HepG2 (cell line): ENCODE measurements at regions not wholly inside any gene's neighbourhood (a gene's known extent, or its start where the extent isn't known, plus 50 kb on each side); places are given as distances from the start of the nearest gene placed in this dataset.

ENCODE experiments used
- ATAC-seq: fragments of 200-7000 bp; cut with Tn5 transposase; 3 replicates; pipeline ENCODE4 v1.9.1; 2020; ENCODE audit warnings: mild to moderate bottlenecking, moderate library complexity
- BruUV-seq: library from RNA; stranded (reverse); fragments of 400-500 nt; replicated peaks from 2 replicates; lab custom pipeline; 2021; lab: Mats Ljungman, UMichigan
- CTCF ChIA-PET: fragments of 300-600 bp; formaldehyde crosslinking; extraction: SDS; loops from one replicate; lab custom pipeline; 2021; ENCODE audit warnings: low total read pairs, inconsistent platforms, low intra/inter-chr PET ratio; lab: Yijun Ruan, JAX
- POLR2A ChIA-PET: fragments of 350-600 bp; sonication (Branson Sonifier 250); formaldehyde crosslinking; loops from one replicate; lab custom pipeline; 2020; ENCODE audit warnings: antibody characterized with exemption, inconsistent platforms; lab: Yijun Ruan, JAX
- DNase-seq: peaks from one replicate; pipeline ENCODE4 v3.0.0-alpha.2; 2015; ENCODE audit warnings: low spot score
- FAIRE-seq: peaks from 3 replicates; lab custom pipeline; 2011; peaks lifted over from hg19 to GRCh38; lab: Jason Lieb, UNC
- H2AFZ ChIP-seq: one replicate; pipeline ENCODE4 v1.6.1; 2011; ENCODE audit warnings: low read length, inconsistent platforms
- H3K27ac ChIP-seq: fragments of 300-600 bp; 3 replicates; pipeline ENCODE4 v1.8.0; 2011; ENCODE audit warnings: mixed run types, mild to moderate bottlenecking, mixed read lengths, low read length, inconsistent platforms; ENCODE audit not compliant: insufficient read depth; ENCODE audit errors: extremely low read length
- H3K27me3 ChIP-seq, 2 experiments: fragments of 200-600 bp in 1 of 2; 2 replicates in 1 of 2; 3 replicates in 1 of 2; pipeline versions ENCODE4 v1.6.0 to v1.8.0; 2011; ENCODE audit warnings: low read length in 2 of 2, mild to moderate bottlenecking in 2 of 2, moderate library complexity in 2 of 2, inconsistent platforms in 1 of 2; ENCODE audit not compliant: insufficient read depth in 2 of 2, control insufficient read depth in 1 of 2
- H3K36me3 ChIP-seq, 2 experiments: fragments of 200-600 bp in 1 of 2; replicated peaks in 1 of 2; 2 replicates in 1 of 2; 3 replicates in 1 of 2; pipeline versions ENCODE4 v1.5.1 to v1.8.0; 2011; ENCODE audit warnings: low read length in 2 of 2, inconsistent platforms in 1 of 2; ENCODE audit not compliant: insufficient read depth in 2 of 2, control insufficient read depth in 1 of 2
- H3K4me1 ChIP-seq: 2 replicates; pipeline ENCODE4 v1.5.1; 2012; ENCODE audit warnings: low read length, inconsistent platforms; ENCODE audit not compliant: insufficient read depth
- H3K4me2 ChIP-seq: 2 replicates; pipeline ENCODE4 v1.6.0; 2011; ENCODE audit warnings: low read depth, low read length, inconsistent platforms
- H3K4me3 ChIP-seq, 3 experiments: fragments of 200-600 bp in 1 of 3; sonication (generic), shearing (Covaris generic) in 1 of 3; replicated peaks in 1 of 3; 2 replicates each; pipeline ENCODE4 v1.5.1; 2011 to 2016; ENCODE audit warnings: low read length in 3 of 3, inconsistent platforms in 2 of 3, low read depth in 2 of 3, mild to moderate bottlenecking in 2 of 3, control low read depth in 1 of 3, mixed read lengths in 1 of 3; ENCODE audit not compliant: insufficient read depth in 1 of 3
- H3K79me2 ChIP-seq: one replicate; pipeline ENCODE4 v1.6.1; 2011; ENCODE audit warnings: low read length, inconsistent platforms; ENCODE audit not compliant: insufficient read depth
- H3K9ac ChIP-seq: 2 replicates; pipeline ENCODE4 v1.6.0; 2011; ENCODE audit warnings: mild to moderate bottlenecking, low read depth, low read length, inconsistent platforms; ENCODE audit not compliant: insufficient read depth
- H3K9me3 ChIP-seq: 2 replicates; pipeline ENCODE4 v1.5.1; 2012; ENCODE audit warnings: mild to moderate bottlenecking, low read length
- H4K20me1 ChIP-seq: 2 replicates; pipeline ENCODE4 v1.6.0; 2011; ENCODE audit warnings: inconsistent platforms, mild to moderate bottlenecking, low read length, moderate library complexity; ENCODE audit not compliant: insufficient read depth
- FOXM1 ChIP-seq: sonication (generic); formaldehyde crosslinking; IDR thresholded peaks from 2 replicates; pipeline ENCODE4 v1.5.0; 2020; ENCODE audit warnings: missing genetic modification reagents
- GATA4 ChIP-seq: sonication (generic); IDR thresholded peaks from 2 replicates; pipeline ENCODE4 v1.6.1; 2016; ENCODE audit warnings: antibody characterized with exemption, low read depth, borderline replicate concordance
- HOXD1 ChIP-seq: sonication (generic); formaldehyde crosslinking; IDR thresholded peaks from 2 replicates; pipeline ENCODE4 v1.5.0; 2020; ENCODE audit warnings: missing genetic modification reagents
- JARID2 ChIP-seq: sonication (generic); formaldehyde crosslinking; IDR thresholded peaks from 2 replicates; pipeline ENCODE4 v1.8.1; 2023; ENCODE audit warnings: missing genetic modification reagents, inconsistent platforms; ENCODE audit not compliant: insufficient replicate concordance
- ZKSCAN8 ChIP-seq: IDR thresholded peaks from 2 replicates; pipeline ENCODE4 v1.6.1; 2016; ENCODE audit warnings: borderline replicate concordance, missing genetic modification reagents, missing compliant biosample characterization
- WGBS: methylation state at CpG from one replicate; pipeline ENCODE4 v1.1.6; 2017; ENCODE audit warnings: low lambda C conversion rate; 5-methylcytosine and 5-hydroxymethylcytosine counted together
- in situ Hi-C: cut with HindIII; loops from 2 replicates; pipeline ENCODE4 v1.10.0; 2017; ENCODE audit warnings: low pct_unique_long_range_greater_than_20kb; ENCODE audit not compliant: extremely low pct_ligation_motif_present
- intact Hi-C: fragments of 100-400 bp; cut with micrococcal nuclease; formaldehyde crosslinking; loops from one replicate; pipeline ENCODE4 v1.10.0; 2022; ENCODE audit not compliant: unreplicated experiment
- TF ChIP-seq, protein P1 (sequence below): sonication (generic); formaldehyde crosslinking; IDR thresholded peaks from 2 replicates; pipeline ENCODE4 v1.5.1; 2020; ENCODE audit warnings: mild to moderate bottlenecking, missing genetic modification reagents, moderate library complexity
- TF ChIP-seq, protein P2 (sequence below): IDR thresholded peaks from 2 replicates; pipeline ENCODE4 v1.6.1; 2016; ENCODE audit warnings: missing compliant biosample characterization, missing genetic modification reagents, borderline replicate concordance

DNA sequence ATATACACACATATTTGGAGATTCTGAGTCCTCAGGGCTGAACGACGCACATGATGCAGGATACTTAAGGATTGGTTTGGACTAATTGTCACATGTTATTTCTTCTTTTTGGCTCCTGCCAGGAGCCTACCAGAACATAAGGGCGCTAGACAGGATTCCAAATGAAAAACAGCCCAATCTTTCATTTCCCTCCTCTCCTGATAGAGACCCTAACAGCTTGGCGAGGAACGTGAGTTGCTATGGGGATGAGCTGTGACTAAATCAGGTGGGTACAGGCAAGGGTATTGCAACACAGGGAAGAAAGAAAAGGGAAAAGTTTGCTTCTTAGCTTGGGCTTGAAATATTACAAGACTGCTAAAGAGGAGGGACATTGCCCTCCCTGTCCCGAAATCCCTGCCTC, 109.9 kb downstream of the AIPL1 start (continued):
- TF ChIP-seq, protein P1, sequence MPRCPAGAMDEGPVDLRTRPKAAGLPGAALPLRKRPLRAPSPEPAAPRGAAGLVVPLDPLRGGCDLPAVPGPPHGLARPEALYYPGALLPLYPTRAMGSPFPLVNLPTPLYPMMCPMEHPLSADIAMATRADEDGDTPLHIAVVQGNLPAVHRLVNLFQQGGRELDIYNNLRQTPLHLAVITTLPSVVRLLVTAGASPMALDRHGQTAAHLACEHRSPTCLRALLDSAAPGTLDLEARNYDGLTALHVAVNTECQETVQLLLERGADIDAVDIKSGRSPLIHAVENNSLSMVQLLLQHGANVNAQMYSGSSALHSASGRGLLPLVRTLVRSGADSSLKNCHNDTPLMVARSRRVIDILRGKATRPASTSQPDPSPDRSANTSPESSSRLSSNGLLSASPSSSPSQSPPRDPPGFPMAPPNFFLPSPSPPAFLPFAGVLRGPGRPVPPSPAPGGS = no peak
- TF ChIP-seq ZKSCAN8 (CRISPR knock-in tag) (no peak), FOXM1 (no peak), JARID2 (CRISPR knock-in tag) (no peak)
- TF ChIP-seq, all 625 proteins: peak for 0

DNA sequence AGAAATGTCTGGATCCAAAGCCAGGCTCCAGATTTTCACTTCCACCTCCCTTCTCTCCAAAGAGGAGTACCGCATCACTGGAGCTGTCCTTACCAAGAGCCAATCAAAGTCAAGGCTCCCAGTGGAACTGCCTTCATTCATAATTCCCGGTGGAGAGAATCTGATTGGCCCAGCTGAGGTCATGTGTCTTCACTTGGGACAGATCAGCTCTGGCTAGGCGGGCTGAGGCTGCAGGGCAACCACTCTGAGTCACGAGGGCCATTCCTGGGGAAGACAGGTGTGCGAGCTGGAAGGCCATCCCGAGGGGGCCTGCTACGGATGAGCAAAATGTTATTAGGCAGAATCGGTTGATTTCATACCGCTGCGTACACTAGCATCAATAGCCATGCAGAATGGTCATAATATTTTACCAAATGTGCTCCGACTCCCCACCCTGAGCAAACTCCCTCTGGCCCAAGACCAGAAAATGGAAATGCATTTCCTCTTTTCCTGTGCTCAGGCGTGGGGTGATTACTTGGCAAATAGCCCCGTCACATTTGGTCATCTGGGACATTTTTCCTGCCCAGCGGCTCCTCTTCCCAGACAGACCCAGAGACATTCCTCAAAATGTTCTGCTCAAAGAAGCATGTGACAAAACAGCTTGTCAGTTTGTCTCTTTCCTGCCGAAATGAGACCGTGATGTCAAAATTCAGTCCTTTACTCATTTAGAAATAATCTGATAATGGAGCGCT, 111.1 kb downstream of the AIPL1 start:
- no peaks in the 10 kb centered on the region for H3K9me3 ChIP-seq
- H3K9ac ChIP-seq = no peak overlapping the region
- H3K27me3 ChIP-seq = no peaks in the 10 kb centered on the region; a peak in 1 of 5 replicates
- no peaks in the 10 kb centered on the region for H3K79me2 ChIP-seq
- no TSS peak for BruUV-seq
- FAIRE-seq = no peak
- no peak overlapping the region for H3K27ac ChIP-seq
- no peaks in the 10 kb centered on the region for H4K20me1 ChIP-seq
- H3K36me3 ChIP-seq = no peaks in the 10 kb centered on the region
- ChIA-PET POLR2A (no interaction called here), CTCF (no interaction called here)
- in situ Hi-C loops (no loop called here), intact Hi-C loops (no loop called here)
- no peak for DNase-seq
- H2AFZ ChIP-seq = no peak overlapping the region
- H3K4me2 ChIP-seq = no peak overlapping the region
- H3K4me3 ChIP-seq = no peak overlapping the region
- 48% methylated on average over 12 of the region's 17 CpGs for WGBS
- H3K4me1 ChIP-seq = no peaks in the 10 kb centered on the region
- TF ChIP-seq GATA4 (no peak), HOXD1 (CRISPR knock-in tag) (no peak)
- TF ChIP-seq, protein P2, sequence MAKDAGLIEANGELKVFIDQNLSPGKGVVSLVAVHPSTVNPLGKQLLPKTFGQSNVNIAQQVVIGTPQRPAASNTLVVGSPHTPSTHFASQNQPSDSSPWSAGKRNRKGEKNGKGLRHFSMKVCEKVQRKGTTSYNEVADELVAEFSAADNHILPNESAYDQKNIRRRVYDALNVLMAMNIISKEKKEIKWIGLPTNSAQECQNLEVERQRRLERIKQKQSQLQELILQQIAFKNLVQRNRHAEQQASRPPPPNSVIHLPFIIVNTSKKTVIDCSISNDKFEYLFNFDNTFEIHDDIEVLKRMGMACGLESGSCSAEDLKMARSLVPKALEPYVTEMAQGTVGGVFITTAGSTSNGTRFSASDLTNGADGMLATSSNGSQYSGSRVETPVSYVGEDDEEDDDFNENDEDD (CRISPR knock-in tag) = peak; percentile 32; the same call in 1 of the 2 replicates
- ATAC-seq = no peak
